Neural cell (in vitro differentiated cells): ENCODE measurements at regions not wholly inside any gene's neighbourhood (a gene's known extent, or its start where the extent isn't known, plus 50 kb on each side); places are given as distances from the start of the nearest gene placed in this dataset.
A peak's percentile ranks its signal among the peaks of the same experiment; 100 is the strongest.
"Not testable (repeated sequence)": the region's sequence is repeated elsewhere in the genome, so short reads cannot be mapped to it uniquely, and the experiment has no call there.

Experiments used
- H2AFZ ChIP-seq: fragments of 200-600, 300-800 bp; sonication (generic), shearing (Covaris generic); 2 replicates; pipeline ENCODE4 v1.6.0; 2014; ENCODE audit warnings: low read depth, mild to moderate bottlenecking, antibody characterized with exemption, low read length, moderate library complexity
- H3F3A ChIP-seq: fragments of 200-600 bp; shearing (Covaris generic); 2 replicates; pipeline ENCODE4 v1.6.1; 2016; ENCODE audit warnings: mild to moderate bottlenecking, moderate library complexity, mixed read lengths, antibody characterized with exemption, low read length; ENCODE audit not compliant: insufficient read depth, poor library complexity, severe bottlenecking
- H3K27ac ChIP-seq: fragments of 200-600, 300-800 bp; sonication (generic), shearing (Covaris generic); 2 replicates; pipeline ENCODE4 v1.5.1; 2014; ENCODE audit warnings: mild to moderate bottlenecking, low read length, moderate library complexity
- H3K27me3 ChIP-seq: fragments of 300-800, 200-600 bp; sonication (generic), shearing (Covaris generic); 2 replicates; pipeline ENCODE4 v1.6.0; 2014; ENCODE audit warnings: mild to moderate bottlenecking, low read depth, low read length, moderate library complexity; ENCODE audit not compliant: insufficient read depth
- H3K36me3 ChIP-seq: fragments of 300-800, 200-600 bp; sonication (generic), shearing (Covaris generic); 2 replicates; pipeline ENCODE4 v1.5.1; 2014; ENCODE audit warnings: mild to moderate bottlenecking, antibody characterized with exemption, low read length, moderate library complexity; ENCODE audit not compliant: insufficient read depth
- H3K4me2 ChIP-seq: fragments of 300-800, 200-600 bp; sonication (generic), shearing (Covaris generic); 2 replicates; pipeline ENCODE4 v1.6.0; 2014; ENCODE audit warnings: mild to moderate bottlenecking, low read length
- H3K4me3 ChIP-seq: fragments of 300-800, 200-600 bp; sonication (generic), shearing (Covaris generic); 2 replicates; pipeline ENCODE4 v1.5.1; 2014; ENCODE audit warnings: mild to moderate bottlenecking, low read length, moderate library complexity
- H3K79me2 ChIP-seq: fragments of 200-600 bp; shearing (Covaris generic); replicated peaks from 2 replicates; pipeline ENCODE4 v1.6.0; 2014; ENCODE audit warnings: mild to moderate bottlenecking, low read length, moderate library complexity; ENCODE audit not compliant: insufficient read depth
- H3K9ac ChIP-seq: fragments of 300-800, 200-600 bp; sonication (generic), shearing (Covaris generic); 2 replicates; pipeline ENCODE4 v1.6.1; 2016; ENCODE audit warnings: mild to moderate bottlenecking, low read length, mixed read lengths
- H3K9me2 ChIP-seq: fragments of 200-600 bp; shearing (Covaris generic); 2 replicates; pipeline ENCODE4 v1.6.1; 2016; ENCODE audit warnings: mild to moderate bottlenecking, low read length, mixed read lengths; ENCODE audit not compliant: insufficient read depth
- H3K9me3 ChIP-seq: fragments of 200-600, 300-800 bp; sonication (generic), shearing (Covaris generic); 2 replicates; pipeline ENCODE4 v1.6.1; 2016; ENCODE audit warnings: mild to moderate bottlenecking, mixed run types, low read length, moderate library complexity, mixed read lengths
- H4K20me1 ChIP-seq: fragments of 200-600 bp; shearing (Covaris generic); 2 replicates; pipeline ENCODE4 v1.6.1; 2016; ENCODE audit warnings: mild to moderate bottlenecking, mixed run types; ENCODE audit not compliant: insufficient read depth
- EP300 ChIP-seq: fragments of 450-650 bp; conservative IDR thresholded peaks from 2 replicates; pipeline ENCODE4 v1.6.1; 2014; ENCODE audit warnings: antibody characterized with exemption, mild to moderate bottlenecking, moderate library complexity; ENCODE audit not compliant: poor library complexity, severe bottlenecking
- SMC3 ChIP-seq: fragments of 450-650 bp; conservative IDR thresholded peaks from 2 replicates; pipeline ENCODE4 v1.6.1; 2014; ENCODE audit warnings: antibody characterized with exemption, mild to moderate bottlenecking, moderate library complexity; ENCODE audit not compliant: poor library complexity

DNA sequence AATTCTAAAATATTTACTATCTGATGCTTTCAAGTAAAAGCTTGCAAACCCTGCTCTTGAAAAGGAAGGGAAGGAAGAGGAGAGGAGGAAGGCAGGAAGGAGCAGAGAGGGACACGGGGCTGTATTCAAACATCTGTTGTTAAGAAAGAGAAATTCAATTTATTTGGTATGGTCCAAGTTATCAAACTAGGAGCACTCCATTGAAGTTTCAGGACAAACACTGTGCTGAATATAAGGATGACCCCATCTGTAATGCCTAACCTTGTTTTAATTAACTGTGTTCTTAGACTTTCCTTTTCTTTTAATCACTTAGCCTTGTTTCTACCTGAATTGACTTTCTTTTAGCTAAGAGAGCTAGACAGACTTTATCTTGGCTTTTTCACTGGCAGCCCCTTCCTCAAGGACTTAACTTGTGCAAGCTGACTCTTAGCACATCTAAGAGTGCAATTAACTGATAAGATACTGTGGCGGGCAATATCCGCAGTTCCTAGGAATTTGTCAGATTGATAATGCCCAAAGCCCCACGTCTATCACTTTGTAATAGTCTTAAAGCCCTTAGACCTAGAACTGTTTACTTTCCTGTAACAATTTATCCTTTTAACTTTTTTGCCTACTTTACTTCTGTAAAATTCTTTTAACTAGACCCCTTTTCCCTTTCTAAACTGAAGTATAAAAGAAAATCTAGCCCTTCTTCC lies 123.2 kb upstream of the KRTAP5-11 start:
- H3K9me2 ChIP-seq, H3K9ac ChIP-seq, H3K27me3 ChIP-seq, H3K9me3 ChIP-seq, H3K79me2 ChIP-seq, H3K4me2 ChIP-seq, H3K4me3 ChIP-seq, H3F3A ChIP-seq, H4K20me1 ChIP-seq, H3K36me3 ChIP-seq, H2AFZ ChIP-seq, H3K27ac ChIP-seq: not testable (repeated sequence)

DNA sequence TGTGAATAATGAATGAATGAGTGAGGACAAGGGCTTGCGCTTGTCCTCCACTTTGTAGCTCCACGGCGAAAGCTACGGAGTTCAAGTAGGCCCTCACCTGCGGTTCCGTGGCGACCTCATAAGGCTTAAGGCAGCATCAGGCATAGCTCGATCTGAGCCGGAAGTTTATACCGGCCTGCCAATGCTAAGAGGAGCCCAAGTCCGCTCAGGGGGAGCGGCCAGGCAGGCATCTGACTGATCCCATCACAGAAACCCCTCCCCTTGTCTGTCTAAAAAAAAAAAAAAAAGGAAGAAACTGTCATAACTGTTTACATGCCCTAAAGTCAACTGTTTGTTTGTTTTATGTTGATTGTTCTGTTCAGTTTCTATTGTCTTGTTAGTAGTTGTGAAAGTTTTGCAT lies 124.4 kb upstream of the KRTAP5-11 start:
- H3K9me2 ChIP-seq, H3K9ac ChIP-seq, H3K36me3 ChIP-seq, H3K27me3 ChIP-seq, H3F3A ChIP-seq, H3K4me3 ChIP-seq, H2AFZ ChIP-seq, H4K20me1 ChIP-seq, H3K4me2 ChIP-seq, H3K27ac ChIP-seq, H3K9me3 ChIP-seq, H3K79me2 ChIP-seq: not testable (repeated sequence)

DNA sequence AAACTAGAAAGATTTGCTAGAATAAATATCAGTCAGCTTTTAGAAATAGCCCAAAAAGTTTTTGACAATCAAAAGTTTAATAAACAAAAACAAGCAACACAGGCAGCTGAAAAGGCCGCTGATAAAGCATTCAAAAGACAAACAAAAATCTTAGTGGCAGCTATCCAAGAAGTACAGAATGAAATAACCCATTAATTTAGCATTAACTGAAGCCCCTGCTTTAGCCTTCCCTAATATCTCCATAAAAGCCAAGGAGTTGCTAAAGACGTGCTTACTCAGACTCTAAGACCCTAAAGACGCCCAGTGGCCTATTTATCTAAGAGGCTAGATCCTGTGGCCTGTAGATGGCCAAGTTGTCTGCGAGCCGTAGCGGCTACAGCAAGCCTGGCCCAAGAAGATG lies 123.5 kb upstream of the DEFB108B start:
- not testable (repeated sequence) for H3F3A ChIP-seq, H3K36me3 ChIP-seq, H3K9me3 ChIP-seq, H3K4me2 ChIP-seq, H4K20me1 ChIP-seq, H2AFZ ChIP-seq, H3K27me3 ChIP-seq, H3K79me2 ChIP-seq, H3K9me2 ChIP-seq
- Histone ChIP-seq H3K9ac (peak overlapping the region; percentile 39), H3K4me3 (peak overlapping the region; percentile 50), H3K27ac (peak overlapping the region; percentile 58)

DNA sequence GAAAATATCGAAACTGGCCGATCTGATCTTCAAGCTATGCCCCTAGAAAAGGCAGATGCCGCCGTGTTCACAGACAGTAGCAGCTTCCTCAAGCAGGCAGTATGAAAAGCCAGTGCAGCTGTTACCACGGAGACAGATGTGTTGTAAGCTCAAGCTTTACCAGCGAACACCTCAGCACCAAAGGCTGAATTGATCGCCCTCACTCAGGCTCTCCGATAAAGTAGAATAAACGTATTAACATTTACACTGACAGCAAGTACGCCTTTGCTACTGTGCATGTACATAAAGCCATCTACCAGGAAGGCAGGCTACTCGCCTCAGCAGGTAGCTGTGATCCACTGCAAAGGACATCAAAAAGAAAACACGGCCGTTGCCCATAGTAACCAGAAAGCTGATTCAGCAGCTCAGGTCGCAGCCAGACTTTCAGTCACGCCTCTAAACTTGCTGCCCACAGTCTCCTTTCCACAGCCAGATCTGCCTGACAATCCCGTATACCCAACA lies 122.8 kb upstream of the DEFB108B start:
- H3K79me2 ChIP-seq, result not testable (repeated sequence)

DNA sequence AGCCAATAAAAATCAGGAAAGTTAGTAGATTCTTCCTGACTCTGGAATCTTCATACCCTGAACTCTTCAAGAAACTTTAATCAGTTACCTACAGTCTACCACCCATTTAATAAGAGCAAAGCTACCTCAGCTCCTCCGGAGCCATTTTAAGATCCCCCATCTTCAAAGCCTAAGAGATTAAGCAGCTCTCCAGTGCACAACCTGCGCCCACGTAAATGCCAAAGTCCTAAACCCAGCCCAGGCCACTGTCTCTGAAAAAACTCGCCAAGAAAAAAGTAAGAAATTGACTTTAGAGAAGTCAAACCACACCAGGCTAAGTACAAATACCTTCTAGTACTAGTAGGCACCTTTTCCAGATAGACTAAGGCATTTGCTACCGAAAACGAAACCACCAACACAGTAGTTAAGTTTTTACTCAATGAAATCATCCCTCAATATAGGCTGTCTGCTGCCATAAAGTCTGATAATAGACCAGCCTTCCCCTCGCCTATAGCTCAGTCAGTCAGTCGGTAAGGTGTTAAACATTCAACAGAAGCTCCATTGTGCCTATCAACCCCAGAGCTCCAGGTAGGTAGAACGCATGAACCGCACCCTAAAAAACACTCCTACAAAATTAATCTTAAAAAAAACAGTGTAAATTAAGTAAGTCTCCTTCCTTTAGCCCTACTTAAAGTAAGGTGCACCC lies 122.2 kb upstream of the DEFB108B start:
- not testable (repeated sequence) for H3K9ac ChIP-seq, H3K36me3 ChIP-seq, H3K27me3 ChIP-seq, H3K9me3 ChIP-seq, H3K4me2 ChIP-seq, H3K79me2 ChIP-seq, H3F3A ChIP-seq, H4K20me1 ChIP-seq, H2AFZ ChIP-seq, H3K9me2 ChIP-seq
- H3K27ac ChIP-seq, result peak overlapping the region; percentile 12
- H3K4me3 ChIP-seq, result peak overlapping the region; percentile 50

More for the DNA sequence above, 122.8 kb upstream of the DEFB108B start:
- not testable (repeated sequence) for H3K9me2 ChIP-seq, H3K36me3 ChIP-seq, H3K9me3 ChIP-seq, H3K4me2 ChIP-seq, H3F3A ChIP-seq, H2AFZ ChIP-seq, H4K20me1 ChIP-seq, H3K27me3 ChIP-seq
- peak; percentile 42 for TF ChIP-seq SMC3
- peak; percentile 74 for TF ChIP-seq EP300
- Histone ChIP-seq H3K4me3 (peak overlapping the region; percentile 50), H3K9ac (peak overlapping the region; percentile 39), H3K27ac (peak overlapping the region; percentile 58)

DNA sequence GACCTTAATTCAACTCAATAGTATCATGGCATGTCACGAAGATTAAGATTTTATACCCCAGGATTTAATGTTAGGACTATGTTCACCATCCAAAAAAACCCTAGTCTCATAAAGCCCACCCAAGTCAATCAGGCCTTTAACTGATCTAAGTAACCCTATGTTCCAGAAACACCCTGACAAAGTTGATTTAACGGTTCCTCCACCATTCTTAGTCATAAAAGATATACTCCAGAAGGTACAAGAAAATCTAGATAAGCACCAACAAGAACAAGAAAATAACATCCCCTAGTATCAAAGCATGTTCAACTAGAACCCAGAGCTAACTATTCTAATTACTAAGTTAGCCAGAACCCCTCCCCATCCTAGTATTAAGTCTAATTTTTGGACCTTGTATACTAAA lies 120.7 kb upstream of the DEFB108B start:
- H3K9me2 ChIP-seq, H3K4me3 ChIP-seq, H3K36me3 ChIP-seq, H3K4me2 ChIP-seq, H3K9me3 ChIP-seq, H2AFZ ChIP-seq, H3K79me2 ChIP-seq, H3F3A ChIP-seq, H3K9ac ChIP-seq, H3K27me3 ChIP-seq, H3K27ac ChIP-seq, H4K20me1 ChIP-seq: not testable (repeated sequence)

DNA sequence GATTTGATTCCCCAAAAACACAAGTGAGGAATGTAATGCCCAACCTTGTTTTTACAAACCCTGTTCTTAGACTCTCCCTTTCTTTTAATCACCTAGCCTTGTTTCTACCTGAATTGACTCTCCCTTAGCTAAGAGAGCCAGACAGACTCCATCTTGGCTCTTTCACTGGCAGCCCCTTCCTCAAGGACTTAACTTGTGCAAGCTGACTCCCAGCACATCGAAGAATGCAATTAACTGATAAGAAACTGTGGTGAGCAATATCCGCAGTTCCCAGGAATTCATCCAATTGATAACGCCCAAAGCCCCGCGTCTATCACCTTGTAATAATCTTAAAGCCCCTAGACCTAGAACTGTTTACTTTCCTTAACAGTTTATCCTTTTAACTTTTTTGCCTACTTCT lies 120.2 kb upstream of the DEFB108B start:
- not testable (repeated sequence) for H3F3A ChIP-seq, H3K27ac ChIP-seq, H3K4me3 ChIP-seq, H4K20me1 ChIP-seq, H3K9ac ChIP-seq, H3K27me3 ChIP-seq, H3K36me3 ChIP-seq, H3K9me2 ChIP-seq, H3K9me3 ChIP-seq, H3K4me2 ChIP-seq, H3K79me2 ChIP-seq, H2AFZ ChIP-seq
